ENCODE measurements at regions not wholly inside any gene's neighbourhood (a gene's known extent, or its start where the extent isn't known, plus 50 kb on each side); places are given as distances from the start of the nearest gene placed in this dataset.

- no peak for TF ChIP-seq CTCF (IDR thresholded peaks at IDR 0.05; ENCODE audit: extremely low read depth in 1 of 2, insufficient read depth in 1 of 2, low read depth in 1 of 2, low read length in 2 of 2)
- TF ChIP-seq EZH2 (IDR thresholded peaks at IDR 0.05; ENCODE audit: borderline replicate concordance, low read depth, low read length, severe bottlenecking): no peak
- TF ChIP-seq POLR2A (IDR thresholded peaks at IDR 0.05; ENCODE audit: low read depth, low read length): no peak
Measured at GRCh38 chr10:16280595-16280994, 156.2 kb upstream of the PTER start.

Data from endothelial cell of umbilical vein (primary cell).